Lower lobe of right lung (tissue), 2 donors: ENCODE measurements at regions not wholly inside any gene's neighbourhood (a gene's known extent, or its start where the extent isn't known, plus 50 kb on each side); places are given as distances from the start of the nearest gene placed in this dataset.

Experiments used
- ATAC-seq, 2 donors: fragments of 200-7000 bp; cut with Tn5 transposase; one replicate each; pipeline ENCODE4 v1.9.1; 2020 to 2022; ENCODE audit warnings: mild to moderate bottlenecking in 2 of 2, moderate library complexity in 2 of 2
- DNase-seq: peaks from one replicate; pipeline ENCODE4 v3.0.0-alpha.2; 2020
- H3K27ac ChIP-seq: fragments of 200-600 bp; one replicate; pipeline ENCODE4 v1.8.0; 2022
- H3K27me3 ChIP-seq: fragments of 200-600 bp; one replicate; pipeline ENCODE4 v1.8.0; 2022; ENCODE audit warnings: low read depth
- H3K36me3 ChIP-seq: fragments of 200-600 bp; one replicate; pipeline ENCODE4 v1.8.0; 2022; ENCODE audit warnings: mild to moderate bottlenecking
- H3K4me1 ChIP-seq: fragments of 200-600 bp; one replicate; pipeline ENCODE4 v1.8.0; 2022
- H3K4me3 ChIP-seq: fragments of 200-600 bp; one replicate; pipeline ENCODE4 v1.8.0; 2022; ENCODE audit warnings: mild to moderate bottlenecking
- H3K9me3 ChIP-seq: fragments of 200-600 bp; one replicate; pipeline ENCODE4 v1.8.0; 2022
- intact Hi-C: fragments of 100-400 bp; cut with DNase I; formaldehyde crosslinking; loops from one replicate; pipeline ENCODE4 v1.11.0; 2022
- TF ChIP-seq, protein P1 (sequence below): fragments of 200-600 bp; IDR thresholded peaks from one replicate; pipeline ENCODE4 v1.8.0; 2022; ENCODE audit warnings: antibody characterized with exemption, mild to moderate bottlenecking
- donor health status: DM: no; HTN: yes; CAD: no; lungs with severe emphysema.

DNA sequence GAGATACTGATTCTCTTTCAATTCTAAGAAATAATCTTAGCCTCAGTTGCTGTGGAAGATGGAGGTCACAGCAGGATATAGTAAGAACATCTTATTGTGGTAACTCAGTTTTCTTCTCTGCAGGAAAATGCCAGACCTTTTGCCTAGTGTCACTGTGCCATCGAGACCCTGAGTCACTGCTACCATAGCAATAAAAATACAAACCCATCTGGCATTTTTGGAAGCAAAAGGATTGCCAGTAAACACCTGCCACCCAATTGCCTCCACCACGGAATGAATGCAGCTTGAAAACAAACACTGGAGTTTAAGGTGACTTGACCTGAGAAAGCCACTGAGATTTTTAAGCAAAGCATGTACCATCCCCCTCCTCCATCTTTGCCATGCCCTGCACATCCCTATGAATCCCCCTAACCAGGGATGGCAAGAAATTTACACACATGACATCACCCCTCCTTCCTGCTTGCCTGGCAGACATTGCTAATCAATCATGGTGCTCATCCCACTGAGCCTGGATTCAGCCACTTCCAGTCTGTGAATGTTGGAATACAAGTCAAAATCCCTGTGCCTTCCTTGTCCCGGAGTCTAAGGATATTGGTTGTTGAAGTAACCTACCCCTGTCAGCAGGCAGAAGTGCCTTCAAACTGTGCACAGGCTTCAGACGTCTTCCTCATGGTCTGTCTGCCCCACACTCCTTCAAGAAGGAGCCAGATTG is 59.6 kb upstream of the MAMLD1 start:
- TF ChIP-seq, protein P1, sequence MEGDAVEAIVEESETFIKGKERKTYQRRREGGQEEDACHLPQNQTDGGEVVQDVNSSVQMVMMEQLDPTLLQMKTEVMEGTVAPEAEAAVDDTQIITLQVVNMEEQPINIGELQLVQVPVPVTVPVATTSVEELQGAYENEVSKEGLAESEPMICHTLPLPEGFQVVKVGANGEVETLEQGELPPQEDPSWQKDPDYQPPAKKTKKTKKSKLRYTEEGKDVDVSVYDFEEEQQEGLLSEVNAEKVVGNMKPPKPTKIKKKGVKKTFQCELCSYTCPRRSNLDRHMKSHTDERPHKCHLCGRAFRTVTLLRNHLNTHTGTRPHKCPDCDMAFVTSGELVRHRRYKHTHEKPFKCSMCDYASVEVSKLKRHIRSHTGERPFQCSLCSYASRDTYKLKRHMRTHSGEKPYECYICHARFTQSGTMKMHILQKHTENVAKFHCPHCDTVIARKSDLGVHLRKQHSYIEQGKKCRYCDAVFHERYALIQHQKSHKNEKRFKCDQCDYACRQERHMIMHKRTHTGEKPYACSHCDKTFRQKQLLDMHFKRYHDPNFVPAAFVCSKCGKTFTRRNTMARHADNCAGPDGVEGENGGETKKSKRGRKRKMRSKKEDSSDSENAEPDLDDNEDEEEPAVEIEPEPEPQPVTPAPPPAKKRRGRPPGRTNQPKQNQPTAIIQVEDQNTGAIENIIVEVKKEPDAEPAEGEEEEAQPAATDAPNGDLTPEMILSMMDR = no peak
- H3K27me3 ChIP-seq = no peaks in the 10 kb centered on the region
- no peaks in the 10 kb centered on the region for H3K9me3 ChIP-seq
- H3K36me3 ChIP-seq = no peaks in the 10 kb centered on the region
- H3K4me3 ChIP-seq = no peak overlapping the region
- no peak overlapping the region for H3K27ac ChIP-seq
- DNase-seq (no peak), ATAC-seq (no peak)
- H3K4me1 ChIP-seq = no peaks in the 10 kb centered on the region
- intact Hi-C loops = no loop called here

DNA sequence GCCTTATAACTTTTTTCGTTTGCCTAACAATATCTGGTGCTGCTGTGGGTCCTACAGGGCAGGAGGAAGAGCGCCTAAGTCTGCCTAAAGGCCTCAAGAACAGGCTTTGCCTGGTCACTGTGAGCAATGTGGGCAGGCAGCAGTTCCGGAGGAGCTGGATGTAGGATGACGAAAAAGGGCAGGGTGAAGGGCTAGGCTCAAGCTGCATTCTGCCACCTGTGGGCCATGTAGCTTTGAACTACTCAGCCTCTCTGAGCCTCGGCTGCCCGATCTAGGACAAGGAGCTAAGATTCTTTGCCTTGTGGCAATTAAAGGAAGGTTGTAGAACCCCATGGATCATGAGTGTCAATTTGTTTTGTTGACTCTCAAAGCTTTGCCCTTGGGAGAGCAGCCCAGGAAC is 57.1 kb upstream of the MAMLD1 start:
- no peak for DNase-seq
- H3K36me3 ChIP-seq = no peaks in the 10 kb centered on the region
- H3K27ac ChIP-seq = no peak overlapping the region
- no peaks in the 10 kb centered on the region for H3K4me1 ChIP-seq
- H3K9me3 ChIP-seq = no peaks in the 10 kb centered on the region
- no peak overlapping the region for H3K4me3 ChIP-seq
- H3K27me3 ChIP-seq = no peaks in the 10 kb centered on the region
- no peak for ATAC-seq
- TF ChIP-seq, protein P1 = no peak
- intact Hi-C loops = no loop called here

DNA sequence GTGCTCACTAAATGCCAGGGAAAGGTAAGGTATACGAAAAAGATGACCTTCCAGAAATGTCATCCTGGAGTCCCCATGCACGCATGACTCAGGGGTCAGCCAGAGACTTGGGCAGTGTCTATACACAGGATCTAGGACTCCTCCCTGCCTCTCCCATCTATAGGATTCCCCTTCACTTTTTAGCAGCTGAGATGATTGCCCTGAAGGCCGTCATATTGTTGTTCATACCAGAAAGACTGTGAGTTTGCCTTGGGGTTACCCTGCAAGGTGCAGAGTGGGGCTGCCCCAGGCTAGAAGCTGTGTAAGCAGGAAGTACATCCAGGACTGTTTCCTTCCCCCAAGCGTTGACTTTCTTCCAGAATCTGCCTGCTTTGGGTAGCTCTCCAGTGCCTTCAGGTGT is 55.1 kb upstream of the MAMLD1 start:
- no peak for ATAC-seq
- Histone ChIP-seq H3K9me3 (no peaks in the 10 kb centered on the region), H3K36me3 (no peaks in the 10 kb centered on the region), H3K27me3 (no peaks in the 10 kb centered on the region), H3K4me1 (no peaks in the 10 kb centered on the region), H3K4me3 (no peak overlapping the region), H3K27ac (no peak overlapping the region)
- no peak for DNase-seq
- intact Hi-C loops = no loop called here
- TF ChIP-seq, protein P1 = no peak

DNA sequence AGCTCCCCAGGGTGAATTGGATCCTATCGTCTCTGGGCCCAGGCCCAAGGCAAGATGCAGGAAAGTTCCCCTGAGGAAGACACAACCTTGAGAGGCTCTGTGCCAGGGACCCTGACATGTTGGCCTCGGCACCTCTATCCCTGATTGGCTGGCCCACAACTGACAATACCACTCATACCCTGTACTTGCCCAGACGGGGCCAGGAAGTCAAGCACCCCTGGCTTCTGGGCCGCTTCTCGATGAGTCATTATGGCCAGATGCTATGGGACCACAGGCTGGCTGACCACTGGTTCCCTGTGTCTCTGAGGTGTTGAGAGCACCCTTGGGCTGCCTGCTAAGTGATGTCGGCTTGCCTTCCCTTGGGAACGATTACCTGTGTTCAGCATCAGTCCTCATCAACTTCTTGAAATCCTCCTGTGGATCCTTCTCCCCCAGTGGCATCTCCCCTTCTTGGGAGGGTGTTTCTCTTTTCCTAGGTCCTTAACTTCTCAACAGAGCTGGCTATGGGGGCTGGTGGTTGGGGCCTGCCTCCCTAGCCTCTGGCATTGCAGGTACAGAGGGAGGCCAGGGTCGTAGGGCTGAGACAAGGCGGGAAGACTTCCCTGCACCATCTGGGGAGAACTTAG is 54.5 kb upstream of the MAMLD1 start:
- TF ChIP-seq, protein P1 = no peak
- Histone ChIP-seq H3K36me3 (no peaks in the 10 kb centered on the region), H3K27me3 (no peaks in the 10 kb centered on the region), H3K4me3 (no peak overlapping the region), H3K9me3 (no peaks in the 10 kb centered on the region), H3K27ac (no peak overlapping the region), H3K4me1 (no peaks in the 10 kb centered on the region)
- DNase-seq = no peak
- intact Hi-C loops = no loop called here
- ATAC-seq = no peak

DNA sequence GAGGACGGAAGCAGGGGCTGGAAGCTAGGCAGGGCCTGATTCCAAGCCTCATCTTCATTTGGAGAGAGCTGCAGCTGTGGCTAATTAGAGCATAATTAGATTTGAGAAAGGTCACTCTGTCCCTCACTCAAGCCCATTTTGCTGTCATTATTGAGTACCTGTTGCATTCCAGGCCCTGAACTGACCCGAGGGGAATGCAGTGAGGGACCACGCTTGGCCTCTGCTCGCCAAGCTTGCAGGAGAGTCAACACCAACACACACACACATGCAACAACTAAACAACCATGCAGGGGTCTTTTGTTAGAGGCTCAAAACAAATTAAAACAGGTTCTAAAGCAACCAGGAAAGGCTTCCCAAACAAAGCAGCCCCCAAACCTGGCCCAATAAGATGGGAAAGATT is 52.7 kb upstream of the MAMLD1 start:
- intact Hi-C loops = no loop called here
- DNase-seq (no peak), ATAC-seq (no peak)
- Histone ChIP-seq H3K4me1 (no peaks in the 10 kb centered on the region), H3K27ac (no peak overlapping the region), H3K27me3 (no peaks in the 10 kb centered on the region), H3K9me3 (no peaks in the 10 kb centered on the region), H3K4me3 (no peak overlapping the region), H3K36me3 (no peaks in the 10 kb centered on the region)
- TF ChIP-seq, protein P1 = no peak
